Activated CD4-positive, alpha-beta T cell treated with anti-CD3 and anti-CD28 coated beads for 36 hours (primary cell): ENCODE measurements at regions not wholly inside any gene's neighbourhood (a gene's known extent, or its start where the extent isn't known, plus 50 kb on each side); places are given as distances from the start of the nearest gene placed in this dataset.
"Not testable (repeated sequence)": the region's sequence is repeated elsewhere in the genome, so short reads cannot be mapped to it uniquely, and the experiment has no call there.

Source experiments
- ATAC-seq: fragments of 200-7000 bp; cut with Tn5 transposase; one replicate; pipeline ENCODE4 v1.10.0; 2021; ENCODE audit warnings: mild to moderate bottlenecking, moderate library complexity
- CTCF ChIA-PET: fragments of 350-600 bp; sonication (Branson Sonifier 250); formaldehyde crosslinking; loops from one replicate; lab custom pipeline; 2021; ENCODE audit warnings: antibody characterized with exemption; lab: Charles Lee
- POLR2A ChIA-PET: fragments of 350-600 bp; sonication (Branson Sonifier 250); formaldehyde crosslinking; loops from one replicate; lab custom pipeline; 2021; ENCODE audit warnings: antibody characterized with exemption, inconsistent platforms; lab: Charles Lee
- DNase-seq: peaks from one replicate; pipeline ENCODE4 v3.0.0-alpha.2; 2020
- H3K27ac Mint-ChIP-seq: one replicate; pipeline ENCODE4 v1.8.0; 2021; ENCODE audit warnings: mixed read lengths
- H3K27me3 Mint-ChIP-seq: one replicate; pipeline ENCODE4 v1.8.0; 2021; ENCODE audit warnings: mixed read lengths
- H3K36me3 Mint-ChIP-seq: one replicate; pipeline ENCODE4 v1.8.0; 2021; ENCODE audit warnings: low read depth, mixed read lengths
- H3K4me1 Mint-ChIP-seq: one replicate; pipeline ENCODE4 v1.8.0; 2021; ENCODE audit warnings: mixed read lengths
- H3K4me3 Mint-ChIP-seq: one replicate; pipeline ENCODE4 v1.8.0; 2021; ENCODE audit warnings: mild to moderate bottlenecking, moderate library complexity, mixed read lengths
- H3K9me3 Mint-ChIP-seq: one replicate; pipeline ENCODE4 v1.8.0; 2021; ENCODE audit warnings: low read depth, mixed read lengths
- intact Hi-C, 2 experiments: fragments of 100-400 bp; cut with DNase I in 1 of 2; cut with micrococcal nuclease in 1 of 2; formaldehyde crosslinking; loops; one replicate each; pipeline versions ENCODE4 v1.14.2 to v1.15.1; 2022 to 2024; cut with DNase I, micrococcal nuclease

DNA sequence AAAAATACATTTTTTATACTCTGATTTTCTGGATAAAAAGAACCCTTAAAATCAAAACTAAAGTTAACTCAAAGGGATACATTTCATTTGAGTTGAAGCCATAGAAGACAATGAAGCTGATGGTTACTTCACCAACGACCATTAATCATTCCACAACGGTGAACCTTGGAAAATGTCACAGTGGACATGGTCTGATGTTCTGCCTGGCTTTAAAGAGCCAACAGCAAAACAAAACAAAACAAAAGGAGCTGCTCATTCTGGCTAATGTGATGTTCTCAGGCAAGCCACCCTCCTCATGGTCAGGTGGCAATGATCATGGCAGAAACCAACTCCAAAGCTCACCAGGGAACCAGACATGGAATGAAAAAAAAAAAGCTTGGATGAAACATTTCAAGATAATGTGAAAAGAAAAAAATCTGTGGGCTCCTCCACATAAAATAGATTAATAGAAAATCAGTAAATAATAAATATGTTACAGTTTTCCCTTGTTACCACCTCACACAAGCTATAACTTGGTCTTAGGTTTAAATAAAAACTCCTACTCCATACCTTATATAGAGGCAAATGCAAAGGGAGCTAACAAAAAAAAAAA, 90.1 kb upstream of the SERTAD2 start:
- no peaks in the 10 kb centered on the region for H3K9me3 Mint-ChIP-seq
- ATAC-seq (no peak), DNase-seq (no peak)
- H3K36me3 Mint-ChIP-seq, result no peaks in the 10 kb centered on the region
- ChIA-PET POLR2A (no interaction called here), CTCF (interaction anchor here (0.7 to 1.9 kb wide), 5 partner anchors 13 to 117 kb away, joined by 3 to 9 read pairs (median 4); no protein-coding TSS in a partner anchor)
- intact Hi-C loops, result no loop called here
- H3K4me3 Mint-ChIP-seq, result no peak overlapping the region
- H3K27ac Mint-ChIP-seq, result no peak overlapping the region
- H3K4me1 Mint-ChIP-seq, result peaks cover 13% of the 10 kb centered on the region
- H3K27me3 Mint-ChIP-seq, result no peaks in the 10 kb centered on the region

DNA sequence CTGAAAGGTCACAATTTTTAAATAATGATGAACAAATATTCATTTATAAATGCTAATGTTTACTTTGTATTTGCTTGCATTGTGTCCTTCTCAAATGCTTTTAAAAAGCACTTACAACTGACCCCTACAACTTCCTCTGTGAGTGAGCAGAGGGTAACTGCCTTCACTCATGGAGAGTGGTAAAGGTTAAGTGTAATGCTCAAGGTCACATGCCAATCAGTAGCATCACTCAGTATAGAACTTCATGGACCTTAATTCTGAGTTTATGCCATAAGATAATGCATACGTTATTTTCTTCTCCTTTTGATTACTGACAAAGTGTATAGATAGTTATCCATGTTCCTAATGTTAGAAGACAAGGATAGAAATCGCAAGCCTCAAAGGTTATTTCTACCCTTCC, 91.8 kb upstream of the SERTAD2 start:
- POLR2A ChIA-PET, result no interaction called here
- no peaks in the 10 kb centered on the region for H3K36me3 Mint-ChIP-seq
- H3K4me1 Mint-ChIP-seq, result peaks cover 21% of the 10 kb centered on the region
- ATAC-seq (no peak), DNase-seq (no peak)
- intact Hi-C loops, result no loop called here
- no peaks in the 10 kb centered on the region for H3K9me3 Mint-ChIP-seq
- CTCF ChIA-PET, result no interaction called here
- H3K27ac Mint-ChIP-seq, result no peak overlapping the region
- H3K4me3 Mint-ChIP-seq, result no peak overlapping the region
- no peaks in the 10 kb centered on the region for H3K27me3 Mint-ChIP-seq

DNA sequence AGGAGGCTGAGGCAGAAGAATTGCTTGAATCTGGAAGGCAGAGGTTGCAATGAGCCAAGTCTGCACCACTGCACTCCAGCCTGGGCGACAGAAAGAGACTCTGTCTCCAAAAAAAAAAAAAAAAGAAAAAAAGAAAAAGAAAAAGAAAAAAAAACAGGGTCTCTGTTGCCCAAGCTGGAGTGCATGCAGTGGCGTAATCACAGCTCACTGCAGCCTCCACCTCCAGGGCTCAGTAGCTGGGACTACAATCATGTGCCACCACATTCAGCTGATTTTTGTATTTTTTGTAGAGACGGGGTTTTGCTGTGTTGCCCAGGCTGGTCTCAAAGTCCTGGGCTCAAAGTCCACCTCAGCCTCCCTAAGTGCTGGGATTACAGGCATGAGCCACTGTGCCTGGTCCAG, 94.0 kb upstream of the SERTAD2 start:
- H3K36me3 Mint-ChIP-seq, DNase-seq, H3K4me3 Mint-ChIP-seq, H3K9me3 Mint-ChIP-seq, intact Hi-C loops, H3K27ac Mint-ChIP-seq, H3K27me3 Mint-ChIP-seq, ATAC-seq: not testable (repeated sequence)
- peaks cover 28% of the 10 kb centered on the region for H3K4me1 Mint-ChIP-seq
- POLR2A ChIA-PET, result interaction anchor here (0.7 kb wide), 1 partner anchor 104 kb away, joined by 5 read pairs; no protein-coding TSS in a partner anchor
- CTCF ChIA-PET, result interaction anchor here (0.7 to 6.5 kb wide), 7 partner anchors 10 to 416 kb away, joined by 3 to 50 read pairs (median 6); partner anchors contain the start of gene SERTAD2

DNA sequence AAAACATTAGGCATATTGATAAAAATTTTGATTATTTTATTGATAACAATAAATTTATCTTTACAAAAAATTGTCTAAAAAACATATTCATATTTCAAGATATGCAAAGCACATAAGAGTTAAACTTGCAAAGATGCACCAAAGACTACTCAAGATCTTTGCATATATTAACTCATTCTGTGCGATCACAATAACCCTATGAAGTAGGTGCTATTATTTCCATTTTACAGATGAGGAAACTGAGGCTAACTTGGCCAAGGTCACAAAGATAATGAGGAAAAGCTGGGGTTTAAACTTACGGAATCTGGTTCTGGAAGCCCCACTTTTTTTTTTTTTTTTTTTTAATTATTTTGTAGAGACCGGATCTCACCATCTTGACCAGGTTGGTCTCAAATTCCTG, 94.4 kb upstream of the SERTAD2 start:
- Mint-ChIP-seq H3K27me3 (no peaks in the 10 kb centered on the region), H3K4me1 (peaks cover 29% of the 10 kb centered on the region), H3K27ac (peak overlapping the region; percentile 68), H3K9me3 (no peaks in the 10 kb centered on the region), H3K36me3 (no peaks in the 10 kb centered on the region), H3K4me3 (no peak overlapping the region)
- CTCF ChIA-PET, result interaction anchor here (1.0 to 6.5 kb wide), 6 partner anchors 10 to 417 kb away, joined by 3 to 50 read pairs (median 10); partner anchors contain the start of gene SERTAD2
- POLR2A ChIA-PET, result interaction anchor here (1.3 kb wide), 1 partner anchor 44 kb away, joined by 4 read pairs; no protein-coding TSS in a partner anchor
- no peak for ATAC-seq
- intact Hi-C loops, result no loop called here
- no peak for DNase-seq

GRCh38 chr2:64748561-64748960, 94.8 kb upstream of the SERTAD2 start:
- ChIA-PET CTCF (interaction anchor here (0.9 to 6.5 kb wide), 8 partner anchors 11 to 417 kb away, joined by 3 to 50 read pairs (median 6); partner anchors contain the start of gene SERTAD2), POLR2A (interaction anchor here (1.3 kb wide), 1 partner anchor 44 kb away, joined by 4 read pairs; no protein-coding TSS in a partner anchor)
- H3K27ac Mint-ChIP-seq, result peak overlapping the region; percentile 68
- H3K4me1 Mint-ChIP-seq, result peaks cover 29% of the 10 kb centered on the region
- no peaks in the 10 kb centered on the region for H3K27me3 Mint-ChIP-seq
- no peak for ATAC-seq
- peak overlapping the region; percentile 42 for H3K4me3 Mint-ChIP-seq
- peak; percentile 48 for DNase-seq
- H3K9me3 Mint-ChIP-seq, result no peaks in the 10 kb centered on the region
- H3K36me3 Mint-ChIP-seq, result no peaks in the 10 kb centered on the region
- intact Hi-C loops, result no loop called here

DNA sequence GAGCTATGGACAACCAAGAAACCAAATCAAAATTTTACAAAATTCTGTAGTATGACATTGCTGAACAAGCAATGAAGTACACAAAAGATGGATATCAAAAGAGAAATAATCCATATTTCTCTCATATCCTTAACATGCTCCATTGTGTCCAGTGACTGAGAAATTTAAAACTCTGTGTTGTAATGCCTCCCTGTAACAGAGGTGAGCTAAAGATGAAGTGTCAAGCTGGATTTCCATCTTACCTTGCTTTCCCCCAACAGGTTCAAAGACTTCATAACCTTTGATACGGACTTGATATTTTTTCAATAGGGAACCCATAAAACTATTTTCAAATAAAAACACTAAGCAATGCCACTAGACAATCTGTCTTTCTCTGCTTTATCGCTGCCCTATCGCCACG, 95.7 kb upstream of the SERTAD2 start:
- H3K4me1 Mint-ChIP-seq, result peaks cover 26% of the 10 kb centered on the region
- H3K36me3 Mint-ChIP-seq, result no peaks in the 10 kb centered on the region
- intact Hi-C loops, result no loop called here
- H3K27ac Mint-ChIP-seq, result peak overlapping the region; percentile 92
- no peak for DNase-seq
- ChIA-PET POLR2A (interaction anchor here (3.3 kb wide), 1 partner anchor 96 kb away, joined by 28 read pairs; the partner anchor contains the start of gene SERTAD2), CTCF (interaction anchor here (0.7 to 6.5 kb wide), 11 partner anchors 18 to 142 kb away, joined by 3 to 50 read pairs (median 3); partner anchors contain the start of gene SERTAD2)
- H3K4me3 Mint-ChIP-seq, result peak overlapping the region; percentile 92
- H3K27me3 Mint-ChIP-seq, result no peaks in the 10 kb centered on the region
- no peak for ATAC-seq
- no peaks in the 10 kb centered on the region for H3K9me3 Mint-ChIP-seq

DNA sequence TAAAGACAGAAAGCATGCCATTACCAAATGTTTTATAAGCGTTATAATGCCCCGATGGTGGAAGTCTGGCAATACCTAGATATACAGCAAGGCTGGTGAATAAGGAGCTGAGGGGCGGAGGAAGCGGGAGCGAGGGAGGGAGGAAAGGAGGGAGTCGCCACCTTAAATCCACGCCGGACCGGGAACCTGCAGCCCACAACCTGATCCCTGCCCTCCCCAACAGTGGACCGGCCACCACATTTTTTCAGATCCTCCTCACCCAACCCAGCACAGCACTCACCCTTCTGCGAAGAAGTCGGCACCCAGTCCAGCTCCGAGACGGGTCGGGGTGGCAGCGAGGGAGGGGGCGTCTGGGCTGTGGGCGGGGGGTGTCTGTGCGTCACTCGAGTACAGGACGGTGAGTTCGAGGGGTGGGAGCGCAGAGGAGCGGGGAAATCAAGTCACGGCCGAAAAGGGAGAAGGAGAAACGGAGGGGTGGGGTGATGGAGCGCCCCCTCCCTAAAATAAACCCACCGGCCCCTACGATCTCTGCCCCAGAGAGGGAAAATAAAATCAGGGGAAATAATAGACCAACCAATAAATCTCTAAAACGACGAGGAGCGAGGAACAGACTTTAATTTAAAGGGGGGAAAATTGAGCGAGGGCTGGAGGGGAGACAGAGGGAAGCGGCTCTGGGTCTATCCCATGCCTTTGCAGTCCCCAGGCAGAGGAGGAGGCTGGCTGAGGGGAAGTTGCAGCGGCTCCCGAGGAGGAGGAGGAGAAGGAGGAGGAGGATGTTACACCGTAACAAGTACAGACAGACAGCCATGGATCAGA, 96.5 kb upstream of the SERTAD2 start:
- ATAC-seq, result no peak
- H3K36me3 Mint-ChIP-seq, result no peaks in the 10 kb centered on the region
- POLR2A ChIA-PET, result interaction anchor here (0.8 to 3.3 kb wide), 5 partner anchors 11 to 477 kb away, joined by 3 to 28 read pairs (median 4); partner anchors contain the start of genes ACTR2, AFTPH and SERTAD2
- CTCF ChIA-PET, result interaction anchor here (0.6 to 6.5 kb wide), 18 partner anchors 9 to 123 kb away, joined by 3 to 50 read pairs (median 4); partner anchors contain the start of gene SERTAD2
- H3K4me1 Mint-ChIP-seq, result peaks cover 26% of the 10 kb centered on the region
- no peaks in the 10 kb centered on the region for H3K9me3 Mint-ChIP-seq
- H3K4me3 Mint-ChIP-seq, result peak overlapping the region; percentile 92
- H3K27ac Mint-ChIP-seq, result peak overlapping the region; percentile 92
- no peaks in the 10 kb centered on the region for H3K27me3 Mint-ChIP-seq
- intact Hi-C loops, result loop anchor here (1.0 to 5.0 kb wide), 14 partner anchors 12 to 909 kb away; partner anchors contain the start of genes ACTR2 (in 1 of the 2), SPRED2 (in 1 of the 2) and UGP2 (in 1 of the 2)
- DNase-seq, result peak; percentile 65

GRCh38 chr2:64750817-64751285, 97.1 kb upstream of the SERTAD2 start:
- intact Hi-C loops, result loop anchor here (1.0 to 5.0 kb wide), 25 partner anchors 13 to 910 kb away; partner anchors contain the start of genes AFTPH (in 2 of the 2), ACTR2 (in 1 of the 2), CEP68 (in 1 of the 2) and RAB1A (in 1 of the 2)
- DNase-seq, result peak; percentile 99
- POLR2A ChIA-PET, result interaction anchor here (0.6 to 3.3 kb wide), 9 partner anchors 10 to 477 kb away, joined by 3 to 28 read pairs (median 3); partner anchors contain the start of genes ACTR2, AFTPH and SERTAD2
- Mint-ChIP-seq H3K27ac (peak overlapping the region; percentile 92), H3K9me3 (no peaks in the 10 kb centered on the region), H3K4me1 (peaks cover 24% of the 10 kb centered on the region), H3K36me3 (no peaks in the 10 kb centered on the region), H3K4me3 (peak overlapping the region; percentile 92), H3K27me3 (no peaks in the 10 kb centered on the region)
- CTCF ChIA-PET, result interaction anchor here (0.5 to 6.5 kb wide), 19 partner anchors 10 to 551 kb away, joined by 3 to 50 read pairs (median 4); partner anchors contain the start of gene SERTAD2
- ATAC-seq, result peak; percentile 90

GRCh38 chr2:64751286-64752260, 97.9 kb upstream of the SERTAD2 start:
- DNase-seq, result no peak
- Mint-ChIP-seq H3K36me3 (no peaks in the 10 kb centered on the region), H3K27ac (peak overlapping the region; percentile 92), H3K27me3 (no peaks in the 10 kb centered on the region), H3K4me1 (peaks cover 23% of the 10 kb centered on the region), H3K4me3 (peak overlapping the region; percentile 92), H3K9me3 (no peaks in the 10 kb centered on the region)
- intact Hi-C loops, result loop anchor here (1.0 to 5.0 kb wide), 23 partner anchors 16 to 911 kb away; partner anchors contain the start of genes AFTPH (in 2 of the 2), ACTR2 (in 1 of the 2), CEP68 (in 1 of the 2) and RAB1A (in 1 of the 2)
- ChIA-PET POLR2A (interaction anchor here (0.6 to 3.3 kb wide), 9 partner anchors 10 to 476 kb away, joined by 3 to 28 read pairs (median 3); partner anchors contain the start of genes ACTR2, AFTPH and SERTAD2), CTCF (interaction anchor here (0.5 to 6.5 kb wide), 19 partner anchors 10 to 552 kb away, joined by 3 to 50 read pairs (median 3); partner anchors contain the start of gene SERTAD2)
- peak; percentile 83 for ATAC-seq
